GM12878 (cell line): ENCODE measurements at regions not wholly inside any gene's neighbourhood (a gene's known extent, or its start where the extent isn't known, plus 50 kb on each side); places are given as distances from the start of the nearest gene placed in this dataset.

Experiments
- ATAC-seq: fragments of 200-7000 bp; cut with Tn5 transposase; 3 replicates; pipeline ENCODE4 v1.9.1; 2020; ENCODE audit warnings: mild to moderate bottlenecking, moderate library complexity
- BruUV-seq: library from RNA; stranded (reverse); fragments of 400-500 nt; replicated peaks from 2 replicates; lab custom pipeline; 2021; lab: Mats Ljungman, UMichigan
- CTCF ChIA-PET: fragments of 300-600 bp; sonication (Branson Sonifier 250); formaldehyde crosslinking; extraction: SDS; loops from one replicate; lab custom pipeline; 2021; ENCODE audit warnings: inconsistent platforms; lab: Yijun Ruan, JAX
- POLR2A ChIA-PET: fragments of 350-600 bp; formaldehyde crosslinking; extraction: SDS; loops from one replicate; lab custom pipeline; 2021; ENCODE audit warnings: inconsistent platforms; lab: Charles Lee
- RAD21 ChIA-PET: fragments of 300-600 bp; sonication (Branson Sonifier 250); formaldehyde crosslinking; loops from one replicate; lab custom pipeline; 2023; ENCODE audit warnings: antibody characterized with exemption; ENCODE audit not compliant: unreplicated experiment; lab: Charles Lee
- SMC1A ChIA-PET: fragments of 300-600 bp; sonication (Branson Sonifier 250); formaldehyde crosslinking; loops from one replicate; lab custom pipeline; 2023; ENCODE audit not compliant: unreplicated experiment, uncharacterized antibody; lab: Charles Lee
- DNase-seq: peaks from one replicate; pipeline ENCODE4 v3.0.0-alpha.2; 2011; ENCODE audit warnings: low read depth, low spot score
- FAIRE-seq: peaks from 3 replicates; lab custom pipeline; 2011; peaks lifted over from hg19 to GRCh38; lab: Jason Lieb, UNC
- H2AFZ ChIP-seq: 2 replicates; pipeline ENCODE4 v1.6.0; 2011; ENCODE audit warnings: low read depth, low read length, control low read depth; ENCODE audit not compliant: control insufficient read depth
- H3K27ac ChIP-seq: 2 replicates; pipeline ENCODE4 v1.5.1; 2011; ENCODE audit warnings: control low read depth; ENCODE audit not compliant: control insufficient read depth, insufficient read depth
- H3K27me3 ChIP-seq, 2 experiments: replicated peaks in 1 of 2; 2 replicates each; pipeline versions ENCODE4 v1.6.0 to v1.6.1; 2011; ENCODE audit warnings: low read length in 1 of 2; ENCODE audit not compliant: control insufficient read depth in 2 of 2, insufficient read depth in 2 of 2
- H3K36me3 ChIP-seq, 2 experiments: 2 replicates each; pipeline ENCODE4 v1.5.1; 2011; ENCODE audit warnings: low read length in 1 of 2; ENCODE audit not compliant: control insufficient read depth in 2 of 2, insufficient read depth in 2 of 2
- H3K4me1 ChIP-seq: 2 replicates; pipeline ENCODE4 v1.6.1; 2011; ENCODE audit warnings: mild to moderate bottlenecking, low read length, moderate library complexity, mixed read lengths; ENCODE audit not compliant: control insufficient read depth, insufficient read depth
- H3K4me2 ChIP-seq: 2 replicates; pipeline ENCODE4 v1.6.0; 2011; ENCODE audit warnings: control low read depth; ENCODE audit not compliant: control insufficient read depth, insufficient read depth
- H3K4me3 ChIP-seq: fragments of 200-600 bp; sonication (generic); 2 replicates; pipeline ENCODE4 v1.5.1; 2016
- H3K79me2 ChIP-seq: 2 replicates; pipeline ENCODE4 v1.6.0; 2011; ENCODE audit warnings: low read length; ENCODE audit not compliant: control insufficient read depth, insufficient read depth
- H3K9ac ChIP-seq: 2 replicates; pipeline ENCODE4 v1.8.0; 2011; ENCODE audit warnings: low read length, control low read depth, mixed read lengths; ENCODE audit not compliant: control insufficient read depth, insufficient read depth
- H3K9me3 ChIP-seq: replicated peaks from 3 replicates; pipeline ENCODE4 v1.5.1; 2011; ENCODE audit warnings: mild to moderate bottlenecking, low read length; ENCODE audit not compliant: control insufficient read depth, insufficient read depth
- H4K20me1 ChIP-seq: 2 replicates; pipeline ENCODE4 v1.6.0; 2011; ENCODE audit not compliant: control insufficient read depth, insufficient read depth
- BRCA1 ChIP-seq: IDR thresholded peaks from 2 replicates; pipeline ENCODE4 v1.6.1; 2011; ENCODE audit warnings: low read depth, low read length, improper control_type of control experiment
- CHD1 ChIP-seq: IDR thresholded peaks from 2 replicates; pipeline ENCODE4 v1.6.1; 2012; ENCODE audit warnings: low read depth, low read length, improper control_type of control experiment
- GABPA ChIP-seq: IDR thresholded peaks from 2 replicates; pipeline ENCODE4 v1.6.1; 2014; ENCODE audit warnings: antibody characterized with exemption, low read depth, mild to moderate bottlenecking, inconsistent platforms
- JUNB ChIP-seq: IDR thresholded peaks from 2 replicates; pipeline ENCODE4 v1.6.1; 2016; ENCODE audit warnings: antibody characterized with exemption, mild to moderate bottlenecking
- MLLT1 ChIP-seq: fragments of 450-650 bp; IDR thresholded peaks from 2 replicates; pipeline ENCODE4 v1.6.1; 2016; ENCODE audit warnings: mild to moderate bottlenecking
- MYC ChIP-seq: IDR thresholded peaks from 2 replicates; pipeline ENCODE4 v1.6.1; 2011; ENCODE audit warnings: mild to moderate bottlenecking, low read length, moderate library complexity, inconsistent platforms; ENCODE audit not compliant: insufficient read depth, insufficient replicate concordance, insufficient read length, severe bottlenecking
- NKRF ChIP-seq: fragments of 450-650 bp; conservative IDR thresholded peaks from 2 replicates; pipeline ENCODE4 v1.6.1; 2017; ENCODE audit warnings: mild to moderate bottlenecking, moderate library complexity
- PML ChIP-seq: IDR thresholded peaks from 2 replicates; pipeline ENCODE4 v1.6.1; 2012; ENCODE audit warnings: low read length, inconsistent platforms
- POU2F2 ChIP-seq: IDR thresholded peaks from 3 replicates; pipeline ENCODE4 v1.6.1; 2011; ENCODE audit warnings: low read depth, mild to moderate bottlenecking, low read length, borderline replicate concordance
- YBX1 ChIP-seq: fragments of 450-650 bp; IDR thresholded peaks from 2 replicates; pipeline ENCODE4 v1.6.1; 2016; ENCODE audit warnings: antibody characterized with exemption
- ZNF207 ChIP-seq: fragments of 450-650 bp; IDR thresholded peaks from 2 replicates; pipeline ENCODE4 v1.6.1; 2014; ENCODE audit warnings: antibody characterized with exemption, mild to moderate bottlenecking, borderline replicate concordance
- ZNF274 ChIP-seq: IDR thresholded peaks from one replicate; pipeline ENCODE4 v1.8.0; 2011; ENCODE audit not compliant: insufficient read length, insufficient read depth
- in situ Hi-C: fragments of 300-500 bp; cut with MboI; formaldehyde crosslinking; loops from 9 replicates; pipeline ENCODE4 v1.14.3; 2018; ENCODE audit warnings: mixed read lengths
- intact Hi-C: fragments of 100-400 bp; cut with micrococcal nuclease; formaldehyde crosslinking; loops from one replicate; pipeline ENCODE4 v1.14.2; 2022; ENCODE audit not compliant: unreplicated experiment

GRCh38 chr2:226339616-226340015 lies 460.0 kb downstream of the IRS1 start:
- no peak for DNase-seq
- H3K4me2 ChIP-seq: no peak overlapping the region
- SMC1A ChIA-PET: interaction anchor here (1.4 kb wide), 1 partner anchor 12 kb away, joined by 3 read pairs; no protein-coding TSS in a partner anchor
- POLR2A ChIA-PET: no interaction called here
- no peaks in the 10 kb centered on the region for H3K4me1 ChIP-seq
- no peak overlapping the region for H2AFZ ChIP-seq
- H3K9me3 ChIP-seq: no peaks in the 10 kb centered on the region
- H4K20me1 ChIP-seq: no peaks in the 10 kb centered on the region
- no peak overlapping the region for H3K27ac ChIP-seq
- FAIRE-seq: no peak
- CTCF ChIA-PET: interaction anchor here (1.4 kb wide), 1 partner anchor 463 kb away, joined by 3 read pairs; no protein-coding TSS in a partner anchor
- H3K27me3 ChIP-seq: no peaks in the 10 kb centered on the region
- no peak overlapping the region for H3K9ac ChIP-seq
- in situ Hi-C loops: no loop called here
- no peak for TF ChIP-seq PML
- TF ChIP-seq BRCA1: no peak
- no peak for TF ChIP-seq GABPA
- no peak for TF ChIP-seq YBX1
- no peak for TF ChIP-seq ZNF207
- TF ChIP-seq JUNB: no peak
- TF ChIP-seq NKRF: no peak
- no peak for TF ChIP-seq CHD1
- no peak for TF ChIP-seq MYC
- TF ChIP-seq ZNF274: no peak
- no peak for TF ChIP-seq MLLT1
- TF ChIP-seq POU2F2: no peak
- TF ChIP-seq, all 136 proteins: peak for 0
- no TSS peak for BruUV-seq
- RAD21 ChIA-PET: no interaction called here
- intact Hi-C loops: no loop called here
- H3K79me2 ChIP-seq: no peaks in the 10 kb centered on the region
- H3K4me3 ChIP-seq: no peak overlapping the region
- no peak for ATAC-seq
- no peaks in the 10 kb centered on the region for H3K36me3 ChIP-seq
